Fibroblast of lung (primary cell): ENCODE measurements at regions not wholly inside any gene's neighbourhood (a gene's known extent, or its start where the extent isn't known, plus 50 kb on each side); places are given as distances from the start of the nearest gene placed in this dataset.

Source experiments
- DNase-seq, 2 donors: peaks; one replicate each; pipeline versions ENCODE4 v3.0.0 to v3.0.0-alpha.2; 2010; ENCODE audit warnings: low read depth in 2 of 2
- H2AFZ ChIP-seq: 2 replicates; pipeline ENCODE4 v1.5.1; 2012; ENCODE audit warnings: low read length, control low read depth, inconsistent platforms
- H3K27ac ChIP-seq: 2 replicates; pipeline ENCODE4 v1.5.1; 2011; ENCODE audit warnings: low read length, control low read depth; ENCODE audit not compliant: insufficient read depth
- H3K27me3 ChIP-seq: 2 replicates; pipeline ENCODE4 v1.5.1; 2011; ENCODE audit warnings: mild to moderate bottlenecking, low read length; ENCODE audit not compliant: control insufficient read depth, insufficient read depth
- H3K36me3 ChIP-seq: 2 replicates; pipeline ENCODE4 v1.5.1; 2011; ENCODE audit warnings: low read length; ENCODE audit not compliant: control insufficient read depth, insufficient read depth
- H3K4me1 ChIP-seq: 2 replicates; pipeline ENCODE4 v1.5.1; 2011; ENCODE audit warnings: low read length; ENCODE audit not compliant: control insufficient read depth, insufficient read depth; ENCODE audit errors: extremely low read depth
- H3K4me2 ChIP-seq: 2 replicates; pipeline ENCODE4 v1.5.1; 2011; ENCODE audit warnings: low read length, control low read depth; ENCODE audit not compliant: insufficient read depth; ENCODE audit errors: extremely low read depth
- H3K4me3 ChIP-seq, 4 experiments: fragments of 200-600 bp in 1 of 4; sonication (generic) in 1 of 4; replicated peaks in 1 of 4; 2 replicates each; pipeline ENCODE4 v1.5.1; 2011 to 2016; ENCODE audit warnings: low read length in 4 of 4, low read depth in 3 of 4, mild to moderate bottlenecking in 3 of 4, control low read depth in 2 of 4, inconsistent platforms in 1 of 4, mixed read lengths in 1 of 4; ENCODE audit not compliant: insufficient read depth in 1 of 4; ENCODE audit errors: control extremely low read depth in 1 of 4
- H3K79me2 ChIP-seq: 2 replicates; pipeline ENCODE4 v1.5.1; 2012; ENCODE audit warnings: mild to moderate bottlenecking, low read length, inconsistent platforms; ENCODE audit not compliant: control insufficient read depth, insufficient read depth
- H3K9ac ChIP-seq: 2 replicates; pipeline ENCODE4 v1.5.1; 2011; ENCODE audit warnings: mild to moderate bottlenecking, low read length, control low read depth; ENCODE audit not compliant: insufficient read depth
- H3K9me3 ChIP-seq: 2 replicates; pipeline ENCODE4 v1.5.1; 2012; ENCODE audit warnings: low read depth, low read length; ENCODE audit not compliant: control insufficient read depth, insufficient read depth
- H4K20me1 ChIP-seq: 2 replicates; pipeline ENCODE4 v1.5.1; 2011; ENCODE audit warnings: low read length; ENCODE audit not compliant: control insufficient read depth, insufficient read depth; ENCODE audit errors: extremely low read depth
- EZH2 ChIP-seq: IDR thresholded peaks from 2 replicates; pipeline ENCODE4 v1.5.1; 2012; ENCODE audit warnings: low read length, control low read depth, mild to moderate bottlenecking; ENCODE audit errors: missing control alignments
- TF ChIP-seq, protein P1 (sequence below), 2 donors: IDR thresholded peaks in 1 of 2; conservative IDR thresholded peaks in 1 of 2; 1 replicate in 1 of 2; 2 replicates in 1 of 2; pipeline ENCODE4 v1.5.1; 2011 to 2012; ENCODE audit warnings: low read length in 2 of 2, control low read depth in 1 of 2, inconsistent platforms in 1 of 2, low read depth in 1 of 2, mild to moderate bottlenecking in 1 of 2

DNA sequence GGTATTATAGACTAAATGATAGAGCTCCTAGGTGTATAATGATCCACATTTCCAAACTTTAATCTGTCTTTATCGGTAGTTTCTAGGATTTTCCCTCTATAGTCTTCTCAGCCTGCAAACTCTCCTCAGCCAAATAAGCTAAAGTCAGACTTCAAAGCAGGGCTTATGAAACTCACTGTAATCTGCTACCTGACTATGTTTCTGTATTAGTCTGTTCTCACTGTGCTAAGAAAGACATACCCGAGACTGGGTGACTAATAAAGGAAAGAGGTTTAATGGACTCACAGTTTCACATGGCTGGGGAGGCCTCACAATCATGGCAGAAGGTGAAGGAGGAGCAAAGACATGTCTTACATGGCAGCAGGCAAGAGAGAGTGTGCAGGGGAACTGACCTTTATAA is 928.7 kb upstream of the ADGRB3 start:
- no peak overlapping the region for H3K9ac ChIP-seq
- H3K27me3 ChIP-seq: no peaks in the 10 kb centered on the region
- H4K20me1 ChIP-seq: no peaks in the 10 kb centered on the region
- no peaks in the 10 kb centered on the region for H3K36me3 ChIP-seq
- TF ChIP-seq, protein P1, sequence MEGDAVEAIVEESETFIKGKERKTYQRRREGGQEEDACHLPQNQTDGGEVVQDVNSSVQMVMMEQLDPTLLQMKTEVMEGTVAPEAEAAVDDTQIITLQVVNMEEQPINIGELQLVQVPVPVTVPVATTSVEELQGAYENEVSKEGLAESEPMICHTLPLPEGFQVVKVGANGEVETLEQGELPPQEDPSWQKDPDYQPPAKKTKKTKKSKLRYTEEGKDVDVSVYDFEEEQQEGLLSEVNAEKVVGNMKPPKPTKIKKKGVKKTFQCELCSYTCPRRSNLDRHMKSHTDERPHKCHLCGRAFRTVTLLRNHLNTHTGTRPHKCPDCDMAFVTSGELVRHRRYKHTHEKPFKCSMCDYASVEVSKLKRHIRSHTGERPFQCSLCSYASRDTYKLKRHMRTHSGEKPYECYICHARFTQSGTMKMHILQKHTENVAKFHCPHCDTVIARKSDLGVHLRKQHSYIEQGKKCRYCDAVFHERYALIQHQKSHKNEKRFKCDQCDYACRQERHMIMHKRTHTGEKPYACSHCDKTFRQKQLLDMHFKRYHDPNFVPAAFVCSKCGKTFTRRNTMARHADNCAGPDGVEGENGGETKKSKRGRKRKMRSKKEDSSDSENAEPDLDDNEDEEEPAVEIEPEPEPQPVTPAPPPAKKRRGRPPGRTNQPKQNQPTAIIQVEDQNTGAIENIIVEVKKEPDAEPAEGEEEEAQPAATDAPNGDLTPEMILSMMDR (conservative IDR thresholded peaks at IDR 0.05 in 1 of 2, IDR thresholded peaks at IDR 0.05 in 1 of 2; ENCODE audit: low read depth in 1 of 2, low read length in 2 of 2): no peak
- TF ChIP-seq EZH2: no peak
- DNase-seq: no peak
- no peaks in the 10 kb centered on the region for H3K79me2 ChIP-seq
- no peaks in the 10 kb centered on the region for H3K4me1 ChIP-seq
- no peak overlapping the region for H3K4me2 ChIP-seq
- H2AFZ ChIP-seq: no peak overlapping the region
- no peak overlapping the region for H3K4me3 ChIP-seq
- no peak overlapping the region for H3K27ac ChIP-seq
- no peaks in the 10 kb centered on the region for H3K9me3 ChIP-seq

DNA sequence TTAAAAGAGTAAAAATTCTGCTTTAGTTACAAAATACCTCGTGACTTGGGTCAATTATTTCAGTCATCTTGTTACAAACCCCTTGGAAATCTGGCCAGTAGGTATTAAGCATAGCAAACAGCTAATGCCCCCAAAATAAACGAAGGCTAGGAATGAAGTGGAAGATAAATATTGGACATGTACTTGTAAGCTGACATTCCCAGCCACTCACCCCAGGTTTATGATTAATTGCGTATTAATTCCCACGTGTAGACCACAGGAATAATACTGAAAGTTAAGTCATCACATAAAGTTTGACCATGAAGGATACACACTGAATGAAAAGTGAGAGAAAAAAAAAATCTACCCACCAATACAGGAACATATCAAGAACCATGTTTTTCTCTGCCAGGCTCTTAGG is 936.5 kb upstream of the ADGRB3 start:
- Histone ChIP-seq H4K20me1 (no peaks in the 10 kb centered on the region), H3K4me1 (no peaks in the 10 kb centered on the region), H3K27ac (no peak overlapping the region), H3K9ac (no peak overlapping the region), H2AFZ (no peak overlapping the region), H3K4me2 (no peak overlapping the region), H3K27me3 (no peaks in the 10 kb centered on the region), H3K9me3 (no peaks in the 10 kb centered on the region), H3K36me3 (no peaks in the 10 kb centered on the region), H3K4me3 (no peak overlapping the region), H3K79me2 (no peaks in the 10 kb centered on the region)
- TF ChIP-seq EZH2: no peak
- TF ChIP-seq, protein P1 (conservative IDR thresholded peaks at IDR 0.05 in 1 of 2, IDR thresholded peaks at IDR 0.05 in 1 of 2; ENCODE audit: low read depth in 1 of 2, low read length in 2 of 2): no peak
- peak in 1 of 2 donors; percentile 60 for DNase-seq

DNA sequence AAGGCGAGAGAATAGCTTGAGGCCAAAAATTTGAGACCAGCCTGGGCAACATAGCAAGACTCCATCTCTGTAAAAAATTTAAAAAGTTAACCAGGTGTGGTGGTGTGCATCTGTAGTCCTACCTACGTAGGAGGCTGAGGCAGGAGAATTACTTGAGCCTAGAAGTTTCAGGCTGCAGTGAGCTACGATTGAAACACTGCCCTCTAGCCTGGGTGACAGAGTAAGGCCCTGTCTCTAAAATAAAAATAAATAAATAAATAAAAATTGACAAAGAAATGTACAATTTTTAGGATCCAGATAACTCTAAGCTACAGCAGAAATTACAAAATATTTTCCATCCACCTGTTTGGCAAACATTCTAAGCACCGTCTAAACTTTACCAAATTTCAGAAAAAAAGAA is 941.0 kb upstream of the ADGRB3 start:
- Histone ChIP-seq H3K9me3 (no peaks in the 10 kb centered on the region), H3K4me2 (no peak overlapping the region), H3K27me3 (no peaks in the 10 kb centered on the region), H2AFZ (no peak overlapping the region), H3K27ac (no peak overlapping the region), H3K9ac (no peak overlapping the region), H3K4me3 (no peak overlapping the region), H3K36me3 (no peaks in the 10 kb centered on the region), H4K20me1 (no peaks in the 10 kb centered on the region), H3K79me2 (no peaks in the 10 kb centered on the region), H3K4me1 (no peaks in the 10 kb centered on the region)
- TF ChIP-seq, protein P1 (conservative IDR thresholded peaks at IDR 0.05 in 1 of 2, IDR thresholded peaks at IDR 0.05 in 1 of 2; ENCODE audit: low read depth in 1 of 2, low read length in 2 of 2): no peak
- TF ChIP-seq EZH2: no peak
- no peak for DNase-seq
